ENCODE measurements at regions not wholly inside any gene's neighbourhood (a gene's known extent, or its start where the extent isn't known, plus 50 kb on each side); places are given as distances from the start of the nearest gene placed in this dataset.

- Histone ChIP-seq H3K36me3 (ENCODE audit: control insufficient read depth, insufficient read depth, low read length) (no peaks in the 10 kb centered on the region), H3K9me3 (replicated peaks; ENCODE audit: control insufficient read depth, low read depth, low read length) (no peaks in the 10 kb centered on the region), H3K4me1 (ENCODE audit: control insufficient read depth, insufficient read depth, low read length) (no peaks in the 10 kb centered on the region), H3K27me3 (ENCODE audit: control insufficient read depth, insufficient read depth, low read length) (no peaks in the 10 kb centered on the region), H3K27ac (ENCODE audit: low read length) (no peak overlapping the region), H3K4me3 (ENCODE audit: low read length) (no peak overlapping the region)
- DNase-seq = peak; percentile 13
- 60% methylated on average over 2 of the region's 4 CpGs for WGBS (ENCODE audit: insufficient coverage)
These were observed 250.3 kb downstream of the SNX13 start for GRCh38 chr7:17690030-17690429.

GRCh38 chr7:17696422-17696821 is 243.9 kb downstream of the SNX13 start:
- no peaks in the 10 kb centered on the region for H3K36me3 ChIP-seq (ENCODE audit: control insufficient read depth, insufficient read depth, low read length)
- WGBS (ENCODE audit: insufficient coverage) = no CpG with 5 or more reads among the region's 6 CpGs
- DNase-seq = no peak
- H3K4me3 ChIP-seq (ENCODE audit: low read length) = no peak overlapping the region
- H3K9me3 ChIP-seq (replicated peaks; ENCODE audit: control insufficient read depth, low read depth, low read length) = peaks cover 20% of the 10 kb centered on the region
- H3K27ac ChIP-seq (ENCODE audit: low read length) = no peak overlapping the region
- H3K4me1 ChIP-seq (ENCODE audit: control insufficient read depth, insufficient read depth, low read length) = no peaks in the 10 kb centered on the region
- H3K27me3 ChIP-seq (ENCODE audit: control insufficient read depth, insufficient read depth, low read length) = no peaks in the 10 kb centered on the region

- peaks cover 20% of the 10 kb centered on the region for H3K9me3 ChIP-seq (replicated peaks; ENCODE audit: control insufficient read depth, low read depth, low read length)
- no peaks in the 10 kb centered on the region for H3K36me3 ChIP-seq (ENCODE audit: control insufficient read depth, insufficient read depth, low read length)
- H3K27ac ChIP-seq (ENCODE audit: low read length) = no peak overlapping the region
- no peaks in the 10 kb centered on the region for H3K4me1 ChIP-seq (ENCODE audit: control insufficient read depth, insufficient read depth, low read length)
- H3K27me3 ChIP-seq (ENCODE audit: control insufficient read depth, insufficient read depth, low read length) = no peaks in the 10 kb centered on the region
- WGBS (ENCODE audit: insufficient coverage) = no CpG with 5 or more reads among the region's 4 CpGs
- no peak for DNase-seq
- H3K4me3 ChIP-seq (ENCODE audit: low read length) = no peak overlapping the region
These were observed 243.0 kb downstream of the SNX13 start for GRCh38 chr7:17697128-17697881.

- DNase-seq = no peak
- Histone ChIP-seq H3K27me3 (ENCODE audit: control insufficient read depth, insufficient read depth, low read length) (no peaks in the 10 kb centered on the region), H3K9me3 (replicated peaks; ENCODE audit: control insufficient read depth, low read depth, low read length) (peaks cover 20% of the 10 kb centered on the region), H3K4me1 (ENCODE audit: control insufficient read depth, insufficient read depth, low read length) (no peaks in the 10 kb centered on the region), H3K36me3 (ENCODE audit: control insufficient read depth, insufficient read depth, low read length) (no peaks in the 10 kb centered on the region), H3K4me3 (ENCODE audit: low read length) (no peak overlapping the region), H3K27ac (ENCODE audit: low read length) (no peak overlapping the region)
These were observed 240.6 kb downstream of the SNX13 start for GRCh38 chr7:17699696-17700095.

GRCh38 chr7:17700138-17700537 is 240.2 kb downstream of the SNX13 start:
- H3K4me3 ChIP-seq (ENCODE audit: low read length) = no peak overlapping the region
- no peaks in the 10 kb centered on the region for H3K4me1 ChIP-seq (ENCODE audit: control insufficient read depth, insufficient read depth, low read length)
- H3K27ac ChIP-seq (ENCODE audit: low read length) = no peak overlapping the region
- WGBS (ENCODE audit: insufficient coverage) = no CpG with 5 or more reads among the region's 3 CpGs
- DNase-seq = no peak
- H3K27me3 ChIP-seq (ENCODE audit: control insufficient read depth, insufficient read depth, low read length) = no peaks in the 10 kb centered on the region
- H3K36me3 ChIP-seq (ENCODE audit: control insufficient read depth, insufficient read depth, low read length) = no peaks in the 10 kb centered on the region
- H3K9me3 ChIP-seq (replicated peaks; ENCODE audit: control insufficient read depth, low read depth, low read length) = peaks cover 20% of the 10 kb centered on the region

- Histone ChIP-seq H3K27ac (ENCODE audit: low read length) (no peak overlapping the region), H3K4me1 (ENCODE audit: control insufficient read depth, insufficient read depth, low read length) (no peaks in the 10 kb centered on the region), H3K9me3 (replicated peaks; ENCODE audit: control insufficient read depth, low read depth, low read length) (no peaks in the 10 kb centered on the region), H3K4me3 (ENCODE audit: low read length) (no peak overlapping the region), H3K27me3 (ENCODE audit: control insufficient read depth, insufficient read depth, low read length) (no peaks in the 10 kb centered on the region), H3K36me3 (ENCODE audit: control insufficient read depth, insufficient read depth, low read length) (no peaks in the 10 kb centered on the region)
- no CpG with 5 or more reads among the region's 4 CpGs for WGBS (ENCODE audit: insufficient coverage)
- no peak for DNase-seq
These were observed 234.0 kb downstream of the SNX13 start for GRCh38 chr7:17706275-17706674.

GRCh38 chr7:17706734-17707133 is 233.6 kb downstream of the SNX13 start:
- Histone ChIP-seq H3K27ac (ENCODE audit: low read length) (no peak overlapping the region), H3K9me3 (replicated peaks; ENCODE audit: control insufficient read depth, low read depth, low read length) (no peaks in the 10 kb centered on the region), H3K27me3 (ENCODE audit: control insufficient read depth, insufficient read depth, low read length) (no peaks in the 10 kb centered on the region), H3K4me3 (ENCODE audit: low read length) (no peak overlapping the region), H3K4me1 (ENCODE audit: control insufficient read depth, insufficient read depth, low read length) (no peaks in the 10 kb centered on the region), H3K36me3 (ENCODE audit: control insufficient read depth, insufficient read depth, low read length) (no peaks in the 10 kb centered on the region)
- 36% methylated on average over 1 of the region's 3 CpGs for WGBS (ENCODE audit: insufficient coverage)
- peak; percentile 55 for DNase-seq

- no CpG with 5 or more reads among the region's 1 CpG for WGBS (ENCODE audit: insufficient coverage)
- H3K27me3 ChIP-seq (ENCODE audit: control insufficient read depth, insufficient read depth, low read length) = no peaks in the 10 kb centered on the region
These were observed 231.2 kb downstream of the SNX13 start for GRCh38 chr7:17709127-17709526.

GRCh38 chr7:17709599-17709998 is 230.7 kb downstream of the SNX13 start:
- Histone ChIP-seq H3K9me3 (replicated peaks; ENCODE audit: control insufficient read depth, low read depth, low read length) (no peaks in the 10 kb centered on the region), H3K4me1 (ENCODE audit: control insufficient read depth, insufficient read depth, low read length) (no peaks in the 10 kb centered on the region), H3K4me3 (ENCODE audit: low read length) (no peak overlapping the region), H3K27ac (ENCODE audit: low read length) (no peak overlapping the region), H3K27me3 (ENCODE audit: control insufficient read depth, insufficient read depth, low read length) (no peaks in the 10 kb centered on the region), H3K36me3 (ENCODE audit: control insufficient read depth, insufficient read depth, low read length) (no peaks in the 10 kb centered on the region)
- no CpG with 5 or more reads among the region's 2 CpGs for WGBS (ENCODE audit: insufficient coverage)
- no peak for DNase-seq

More at GRCh38 chr7:17709127-17709526, 231.2 kb downstream of the SNX13 start:
- no peaks in the 10 kb centered on the region for H3K4me1 ChIP-seq (ENCODE audit: control insufficient read depth, insufficient read depth, low read length)
- DNase-seq = no peak
- H3K4me3 ChIP-seq (ENCODE audit: low read length) = no peak overlapping the region
- H3K27ac ChIP-seq (ENCODE audit: low read length) = no peak overlapping the region
- H3K36me3 ChIP-seq (ENCODE audit: control insufficient read depth, insufficient read depth, low read length) = no peaks in the 10 kb centered on the region
- H3K9me3 ChIP-seq (replicated peaks; ENCODE audit: control insufficient read depth, low read depth, low read length) = no peaks in the 10 kb centered on the region

GRCh38 chr7:17710312-17710711 is 230.0 kb downstream of the SNX13 start:
- no CpG with 5 or more reads among the region's 2 CpGs for whole genome bisulfite sequencing (ENCODE audit: insufficient coverage)
- DNase-seq = no peak
- Histone ChIP-seq H3K36me3 (ENCODE audit: control insufficient read depth, insufficient read depth, low read length) (no peaks in the 10 kb centered on the region), H3K4me3 (ENCODE audit: low read length) (no peak overlapping the region), H3K27me3 (ENCODE audit: control insufficient read depth, insufficient read depth, low read length) (no peaks in the 10 kb centered on the region), H3K4me1 (ENCODE audit: control insufficient read depth, insufficient read depth, low read length) (no peaks in the 10 kb centered on the region), H3K9me3 (replicated peaks; ENCODE audit: control insufficient read depth, low read depth, low read length) (no peaks in the 10 kb centered on the region), H3K27ac (ENCODE audit: low read length) (no peak overlapping the region)

GRCh38 chr7:17713584-17713983 is 226.7 kb downstream of the SNX13 start:
- no peaks in the 10 kb centered on the region for H3K9me3 ChIP-seq (replicated peaks; ENCODE audit: control insufficient read depth, low read depth, low read length)
- no peaks in the 10 kb centered on the region for H3K27me3 ChIP-seq (ENCODE audit: control insufficient read depth, insufficient read depth, low read length)
- no peak overlapping the region for H3K27ac ChIP-seq (ENCODE audit: low read length)
- no peaks in the 10 kb centered on the region for H3K36me3 ChIP-seq (ENCODE audit: control insufficient read depth, insufficient read depth, low read length)
- H3K4me3 ChIP-seq (ENCODE audit: low read length) = no peak overlapping the region
- no CpG with 5 or more reads among the region's 1 CpG for WGBS (ENCODE audit: insufficient coverage)
- no peak for DNase-seq
- no peaks in the 10 kb centered on the region for H3K4me1 ChIP-seq (ENCODE audit: control insufficient read depth, insufficient read depth, low read length)
